Adrenal gland (tissue), 9 donors: ENCODE measurements at regions not wholly inside any gene's neighbourhood (a gene's known extent, or its start where the extent isn't known, plus 50 kb on each side); places are given as distances from the start of the nearest gene placed in this dataset.

ENCODE experiments used
- DNase-seq, 7 donors: peaks; one replicate each; pipeline ENCODE4 v3.0.0-alpha.2; 2019 to 2020
- H3K27ac ChIP-seq, 5 donors: fragments of 200-600 bp; sonication (generic) in 4 of 5; 1 replicate in 3 of 5; 2 replicates in 2 of 5; pipeline versions ENCODE4 v1.5.1 to v1.8.0; 2016 to 2020; ENCODE audit warnings: mild to moderate bottlenecking in 1 of 5
- H3K27me3 ChIP-seq: fragments of 200-600 bp; 2 replicates; pipeline ENCODE4 v1.8.0; 2021
- H3K36me3 ChIP-seq, 2 donors: fragments of 200-600 bp; replicated peaks in 1 of 2; 1 replicate in 1 of 2; 2 replicates in 1 of 2; pipeline versions ENCODE4 v1.5.1 to v1.8.0; 2018 to 2022
- H3K4me1 ChIP-seq, 2 donors: fragments of 200-600 bp; replicated peaks in 1 of 2; 1 replicate in 1 of 2; 2 replicates in 1 of 2; pipeline versions ENCODE4 v1.5.1 to v1.8.0; 2018 to 2021
- H3K4me3 ChIP-seq, 4 donors: fragments of 200-600 bp; sonication (generic) in 3 of 4; one replicate each; pipeline ENCODE4 v1.5.1; 2016 to 2018
- H3K9me3 ChIP-seq, 3 donors: fragments of 200-600 bp; sonication (generic) in 1 of 3; replicated peaks in 1 of 3; 1 replicate in 2 of 3; 2 replicates in 1 of 3; pipeline versions ENCODE4 v1.5.1 to v1.8.0; 2016 to 2021
- CTCF ChIP-seq, 6 experiments: fragments of 450-650 bp in 4 of 6; fragments of 200-600 bp in 2 of 6; sonication (generic) in 1 of 6; IDR thresholded peaks; 1 replicate in 5 of 6; 2 replicates in 1 of 6; pipeline versions ENCODE4 v1.5.1 to v1.8.0; 2016 to 2021; ENCODE audit warnings: antibody characterized with exemption in 6 of 6, mild to moderate bottlenecking in 2 of 6, moderate library complexity in 1 of 6
- POLR2A ChIP-seq, 2 donors: fragments of 450-650 bp; IDR thresholded peaks; one replicate each; pipeline ENCODE4 v1.6.1; 2017; ENCODE audit warnings: antibody characterized with exemption in 2 of 2, mild to moderate bottlenecking in 2 of 2, moderate library complexity in 1 of 2
- WGBS, 4 donors: extraction: QIAGEN DNeasy Blood & Tissue Kit in 2 of 4; methylation state at CpG; one replicate each; pipeline versions ENCODE4 v1.1.5 to v1.1.7; 2013 to 2017; 5-methylcytosine and 5-hydroxymethylcytosine counted together
- intact Hi-C, 2 donors: fragments of 100-400 bp; cut with DNase I; formaldehyde crosslinking; loops; one replicate each; pipeline versions ENCODE4 v1.14.1 to v1.15.0; 2022 to 2023
- donor health status: healthy with polysubstance abuse.
- donor health status: Bipolar disorder and iron deficiency.
- donor health status: DM: yes; HTN: yes; CAD: no.
- donor health status: DM: no; HTN: no; CAD: no.
- donor health status: DM: no; HTN: no; CAD: no.

- Histone ChIP-seq H3K27me3 (no peaks in the 10 kb centered on the region), H3K9me3 (no peaks in the 10 kb centered on the region), H3K4me3 (no peak overlapping the region), H3K27ac (no peak overlapping the region), H3K4me1 (no peaks in the 10 kb centered on the region), H3K36me3 (no peaks in the 10 kb centered on the region)
- TF ChIP-seq CTCF (IDR thresholded peaks at IDR 0.05), result peak; percentile 32 to 74 (median 64)
- no peak for TF ChIP-seq POLR2A (IDR thresholded peaks at IDR 0.05)
- intact Hi-C loops, result loop anchor here (5.0 to 10.0 kb wide), 4 partner anchors 69 to 376 kb away; partner anchors contain the start of gene NEK7 (in 1 of the 2)
- DNase-seq, result peak in 4 of 7 donors; percentile 11 to 22 (median 20)
- WGBS, 4 donors, result 26 to 37% (median 28%) methylated on average over 4 of the region's 4 CpGs
These were observed 68.3 kb upstream of the NEK7 start for GRCh38 chr1:198088360-198089071.

DNA sequence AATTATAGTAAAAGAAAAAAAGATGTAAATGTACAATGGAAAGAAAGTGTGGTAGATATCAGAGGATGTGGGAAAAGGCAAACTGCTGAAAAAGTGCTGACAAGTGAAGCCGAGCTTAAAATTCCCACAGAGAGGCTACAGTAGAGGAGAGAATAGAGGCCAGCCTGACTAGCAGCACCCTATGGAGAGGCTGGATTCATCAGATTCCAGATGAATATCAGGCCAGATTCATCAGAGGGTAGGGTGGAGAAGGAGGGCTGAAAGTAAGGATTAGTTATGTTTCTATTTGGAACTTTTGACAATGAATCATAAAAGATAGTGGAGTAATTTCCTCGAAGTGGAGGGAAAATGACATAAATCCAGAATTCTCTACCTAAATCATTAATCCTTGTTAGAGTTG lies 60.4 kb upstream of the NEK7 start:
- no peaks in the 10 kb centered on the region for H3K9me3 ChIP-seq
- WGBS, 4 donors, result 56 to 71% (median 62%) methylated on average over 2 of the region's 2 CpGs

DNA sequence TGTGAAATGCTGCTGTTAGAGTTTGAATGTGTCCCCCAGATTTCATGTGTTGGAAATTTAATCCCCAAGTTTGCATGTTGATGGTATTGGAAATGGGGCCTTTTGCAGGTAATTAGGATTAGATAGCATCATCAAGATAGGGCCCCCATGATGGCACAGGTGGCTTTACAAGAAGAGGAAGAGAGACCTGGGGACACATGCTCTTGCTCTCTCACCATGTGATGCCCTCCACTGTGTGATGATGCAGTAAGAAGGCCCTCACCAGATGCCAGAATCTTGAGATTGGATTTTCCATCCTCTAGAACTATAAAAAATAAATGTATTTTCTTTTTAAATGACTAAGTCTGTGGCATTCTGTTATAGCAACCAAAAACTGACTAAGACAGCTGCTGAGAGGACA lies 57.0 kb upstream of the NEK7 start:
- DNase-seq, result no peak
- intact Hi-C loops, result no loop called here
- no peak overlapping the region for H3K4me3 ChIP-seq
- no peaks in the 10 kb centered on the region for H3K36me3 ChIP-seq
- H3K27ac ChIP-seq, result no peak overlapping the region
- TF ChIP-seq POLR2A (IDR thresholded peaks at IDR 0.05) (no peak), CTCF (IDR thresholded peaks at IDR 0.05) (no peak)
- no peaks in the 10 kb centered on the region for H3K27me3 ChIP-seq
- no peaks in the 10 kb centered on the region for H3K4me1 ChIP-seq
- no peaks in the 10 kb centered on the region for H3K9me3 ChIP-seq

More for the DNA sequence above, 60.4 kb upstream of the NEK7 start:
- TF ChIP-seq CTCF (IDR thresholded peaks at IDR 0.05), result no peak
- TF ChIP-seq POLR2A (IDR thresholded peaks at IDR 0.05), result no peak
- Histone ChIP-seq H3K36me3 (no peaks in the 10 kb centered on the region), H3K4me1 (no peaks in the 10 kb centered on the region), H3K4me3 (no peak overlapping the region), H3K27me3 (no peaks in the 10 kb centered on the region), H3K27ac (no peak overlapping the region)
- DNase-seq, result no peak
- intact Hi-C loops, result no loop called here

GRCh38 chr1:198101716-198102453 lies 54.9 kb upstream of the NEK7 start:
- DNase-seq, result no peak
- no peak for TF ChIP-seq POLR2A (IDR thresholded peaks at IDR 0.05)
- no peak for TF ChIP-seq CTCF (IDR thresholded peaks at IDR 0.05)
- Histone ChIP-seq H3K4me1 (no peaks in the 10 kb centered on the region), H3K9me3 (no peaks in the 10 kb centered on the region), H3K4me3 (no peak overlapping the region), H3K27ac (no peak overlapping the region), H3K27me3 (no peaks in the 10 kb centered on the region), H3K36me3 (no peaks in the 10 kb centered on the region)
- intact Hi-C loops, result no loop called here
- 48 to 78% (median 53%) methylated on average over 4 of the region's 4 CpGs for WGBS, 4 donors
